ENCODE measurements at regions not wholly inside any gene's neighbourhood (a gene's known extent, or its start where the extent isn't known, plus 50 kb on each side); places are given as distances from the start of the nearest gene placed in this dataset.

DNA sequence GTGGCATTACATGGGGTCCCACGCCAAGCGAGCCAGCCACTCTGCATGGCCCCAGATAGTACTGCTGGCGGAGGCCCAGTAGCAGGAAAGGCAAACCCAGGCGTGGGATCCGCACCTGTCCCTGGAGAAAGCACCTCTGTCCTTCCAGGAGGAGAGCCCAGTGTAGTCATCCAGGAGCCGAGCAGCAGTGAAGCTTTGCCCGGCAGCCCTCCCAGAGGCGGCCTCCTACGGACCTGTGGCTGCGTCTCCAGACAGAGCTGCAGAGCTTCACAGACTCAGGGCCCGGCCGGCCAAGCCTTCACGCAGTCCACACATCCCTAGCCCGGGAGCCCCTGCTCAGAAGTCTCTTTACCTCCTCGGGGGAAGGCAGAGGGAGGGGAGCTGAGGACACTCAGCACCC is 100.8 kb upstream of the PPP1R26 start:
- TF ChIP-seq CTCF (IDR thresholded peaks at IDR 0.05; ENCODE audit: poor library complexity) (no peak), EZH2 (IDR thresholded peaks at IDR 0.05; ENCODE audit: borderline replicate concordance) (no peak)
